Lung (tissue), 11 donors: ENCODE measurements at regions not wholly inside any gene's neighbourhood (a gene's known extent, or its start where the extent isn't known, plus 50 kb on each side); places are given as distances from the start of the nearest gene placed in this dataset.

ENCODE experiments used
- ATAC-seq: fragments of 200-7000 bp; cut with Tn5 transposase; one replicate; pipeline ENCODE4 v1.9.1; 2020; ENCODE audit warnings: moderate number of reproducible peaks; ENCODE audit not compliant: insufficient read depth, low FRiP score
- DNase-seq, 3 donors: peaks; one replicate each; pipeline ENCODE4 v3.0.0-alpha.2; 2013 to 2017
- H3K27ac ChIP-seq, 2 donors: one replicate each; pipeline ENCODE4 v1.5.1; 2013; ENCODE audit warnings: mild to moderate bottlenecking in 2 of 2, moderate library complexity in 2 of 2, control low read depth in 1 of 2, inconsistent platforms in 1 of 2, low read depth in 1 of 2, low read length in 1 of 2
- H3K27me3 ChIP-seq, 3 donors: one replicate each; pipeline ENCODE4 v1.5.1; 2013; ENCODE audit warnings: low read length in 2 of 3; ENCODE audit not compliant: control insufficient read depth in 3 of 3, insufficient read depth in 3 of 3
- H3K36me3 ChIP-seq, 4 donors: one replicate each; pipeline ENCODE4 v1.5.1; 2013; ENCODE audit warnings: low read length in 4 of 4, mild to moderate bottlenecking in 1 of 4, moderate library complexity in 1 of 4; ENCODE audit not compliant: control insufficient read depth in 4 of 4, insufficient read depth in 4 of 4
- H3K4me1 ChIP-seq, 5 donors: one replicate each; pipeline ENCODE4 v1.5.1; 2013; ENCODE audit warnings: low read length in 5 of 5, mild to moderate bottlenecking in 2 of 5, moderate library complexity in 1 of 5; ENCODE audit not compliant: control insufficient read depth in 5 of 5, insufficient read depth in 5 of 5
- H3K4me3 ChIP-seq: one replicate; pipeline ENCODE4 v1.5.1; 2013; ENCODE audit warnings: mild to moderate bottlenecking, control low read depth, moderate library complexity
- H3K9ac ChIP-seq, 2 donors: one replicate each; pipeline ENCODE4 v1.5.1; 2013; ENCODE audit warnings: low read length in 2 of 2, control low read depth in 1 of 2; ENCODE audit not compliant: insufficient read depth in 1 of 2
- H3K9me3 ChIP-seq, 4 donors: one replicate each; pipeline ENCODE4 v1.5.1; 2013; ENCODE audit warnings: low read length in 3 of 4, mild to moderate bottlenecking in 1 of 4, moderate library complexity in 1 of 4; ENCODE audit not compliant: control insufficient read depth in 4 of 4, insufficient read depth in 3 of 4
- WGBS, 2 donors: extraction: QIAGEN DNeasy Blood & Tissue Kit; methylation state at CpG; one replicate each; pipeline ENCODE4 v1.1.7; 2013; 5-methylcytosine and 5-hydroxymethylcytosine counted together
- TF ChIP-seq, protein P1 (sequence below): IDR thresholded peaks from 2 replicates; pipeline ENCODE4 v1.5.1; 2012; ENCODE audit warnings: mild to moderate bottlenecking; ENCODE audit errors: control extremely low read depth, extremely low read depth
- donor health status: control.
- donor health status: control.
- donor health status: Bipolar disorder and iron deficiency.
- donor health status: healthy.
- donor health status: DM: yes; HTN: yes; CAD: no.

DNA sequence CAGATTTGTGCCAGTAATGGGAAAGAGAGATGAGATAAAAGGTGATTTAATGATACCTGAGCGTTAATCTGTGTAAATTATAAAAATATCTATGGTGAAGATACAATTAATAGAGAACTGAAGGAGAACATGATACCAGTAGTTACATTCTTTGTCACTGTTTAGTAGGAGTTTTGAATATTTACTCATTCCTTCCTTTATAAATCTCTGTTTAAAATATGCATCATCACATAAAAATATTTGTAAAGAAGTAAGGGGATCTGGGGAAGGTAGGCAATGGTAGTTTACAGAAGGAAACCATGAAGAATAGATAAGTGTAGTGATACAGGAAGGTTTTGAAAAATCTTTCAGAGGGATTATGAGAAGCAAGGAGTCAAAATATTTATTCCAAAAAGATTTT is 190.6 kb upstream of the PCDH18 start:
- DNase-seq (no peak), ATAC-seq (no peak)
- Histone ChIP-seq H3K27ac (no peak overlapping the region), H3K36me3 (no peaks in the 10 kb centered on the region), H3K9me3 (peaks cover 0 to 2% (median under 1%) of the 10 kb centered on the region in 4 donors), H3K4me1 (no peaks in the 10 kb centered on the region), H3K4me3 (no peak overlapping the region), H3K9ac (no peak overlapping the region), H3K27me3 (no peaks in the 10 kb centered on the region)
- WGBS, 2 donors = 83 to 91% methylated on average over 1 of the region's 1 CpG
- TF ChIP-seq, protein P1, sequence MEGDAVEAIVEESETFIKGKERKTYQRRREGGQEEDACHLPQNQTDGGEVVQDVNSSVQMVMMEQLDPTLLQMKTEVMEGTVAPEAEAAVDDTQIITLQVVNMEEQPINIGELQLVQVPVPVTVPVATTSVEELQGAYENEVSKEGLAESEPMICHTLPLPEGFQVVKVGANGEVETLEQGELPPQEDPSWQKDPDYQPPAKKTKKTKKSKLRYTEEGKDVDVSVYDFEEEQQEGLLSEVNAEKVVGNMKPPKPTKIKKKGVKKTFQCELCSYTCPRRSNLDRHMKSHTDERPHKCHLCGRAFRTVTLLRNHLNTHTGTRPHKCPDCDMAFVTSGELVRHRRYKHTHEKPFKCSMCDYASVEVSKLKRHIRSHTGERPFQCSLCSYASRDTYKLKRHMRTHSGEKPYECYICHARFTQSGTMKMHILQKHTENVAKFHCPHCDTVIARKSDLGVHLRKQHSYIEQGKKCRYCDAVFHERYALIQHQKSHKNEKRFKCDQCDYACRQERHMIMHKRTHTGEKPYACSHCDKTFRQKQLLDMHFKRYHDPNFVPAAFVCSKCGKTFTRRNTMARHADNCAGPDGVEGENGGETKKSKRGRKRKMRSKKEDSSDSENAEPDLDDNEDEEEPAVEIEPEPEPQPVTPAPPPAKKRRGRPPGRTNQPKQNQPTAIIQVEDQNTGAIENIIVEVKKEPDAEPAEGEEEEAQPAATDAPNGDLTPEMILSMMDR = no peak

DNA sequence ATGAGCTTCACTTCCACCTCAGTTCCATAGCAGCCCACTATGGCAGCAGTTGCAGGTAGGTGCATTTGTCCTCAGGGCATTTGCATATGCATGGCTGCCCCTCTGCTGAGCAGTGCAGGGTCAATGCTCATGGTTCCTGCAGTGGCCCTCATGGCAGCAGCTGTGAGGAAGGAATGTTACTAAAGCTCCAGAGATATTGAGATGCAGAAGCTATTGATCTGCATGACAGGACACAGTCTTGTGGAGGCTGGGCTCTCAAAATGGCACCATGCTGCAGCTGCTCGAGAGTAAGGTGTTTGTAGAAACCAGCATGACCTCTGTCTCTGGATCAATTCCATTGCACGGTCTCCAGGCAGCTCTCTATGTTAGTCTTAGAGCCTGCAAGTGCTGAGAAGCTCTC is 179.2 kb upstream of the PCDH18 start:
- DNase-seq (no peak), ATAC-seq (no peak)
- Histone ChIP-seq H3K9me3 (peaks cover 0 to 2% (median 0%) of the 10 kb centered on the region in 4 donors), H3K27me3 (no peaks in the 10 kb centered on the region), H3K27ac (no peak overlapping the region), H3K36me3 (no peaks in the 10 kb centered on the region), H3K4me1 (peaks cover 0 to 14% (median 0%) of the 10 kb centered on the region in 5 donors), H3K4me3 (no peak overlapping the region), H3K9ac (no peak overlapping the region)
- 87 to 90% methylated on average over 2 of the region's 2 CpGs for WGBS, 2 donors
- TF ChIP-seq, protein P1 = no peak

DNA sequence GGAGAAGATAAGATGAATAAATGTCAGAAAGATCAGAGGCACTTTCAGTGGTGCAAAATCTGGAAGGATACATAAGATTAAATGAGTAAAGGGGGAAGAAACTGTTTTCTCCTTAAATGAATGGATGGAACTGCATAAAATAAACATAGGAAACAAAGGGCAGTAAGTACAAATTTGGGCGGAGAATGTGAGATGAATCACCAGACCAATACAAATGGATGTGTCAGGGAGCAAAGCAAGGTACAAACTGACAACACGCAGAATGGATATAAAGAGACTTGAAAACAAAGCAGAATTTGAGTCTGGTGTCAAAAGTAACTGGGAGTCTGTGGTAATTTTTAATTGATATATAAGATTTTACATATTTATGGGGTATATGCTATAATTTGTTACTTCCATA is 175.3 kb upstream of the PCDH18 start:
- H3K36me3 ChIP-seq = no peaks in the 10 kb centered on the region
- peaks cover 0 to 47% (median 0%) of the 10 kb centered on the region in 5 donors for H3K4me1 ChIP-seq
- DNase-seq (peak in 1 of 3 donors; percentile 32), ATAC-seq (no peak)
- 74 to 77% methylated on average over 2 of the region's 2 CpGs for WGBS, 2 donors
- TF ChIP-seq, protein P1 = no peak
- H3K9ac ChIP-seq = no peak overlapping the region
- H3K27ac ChIP-seq = no peak overlapping the region
- no peaks in the 10 kb centered on the region for H3K27me3 ChIP-seq
- peaks cover 0 to 2% (median 0%) of the 10 kb centered on the region in 4 donors for H3K9me3 ChIP-seq
- H3K4me3 ChIP-seq = no peak overlapping the region

DNA sequence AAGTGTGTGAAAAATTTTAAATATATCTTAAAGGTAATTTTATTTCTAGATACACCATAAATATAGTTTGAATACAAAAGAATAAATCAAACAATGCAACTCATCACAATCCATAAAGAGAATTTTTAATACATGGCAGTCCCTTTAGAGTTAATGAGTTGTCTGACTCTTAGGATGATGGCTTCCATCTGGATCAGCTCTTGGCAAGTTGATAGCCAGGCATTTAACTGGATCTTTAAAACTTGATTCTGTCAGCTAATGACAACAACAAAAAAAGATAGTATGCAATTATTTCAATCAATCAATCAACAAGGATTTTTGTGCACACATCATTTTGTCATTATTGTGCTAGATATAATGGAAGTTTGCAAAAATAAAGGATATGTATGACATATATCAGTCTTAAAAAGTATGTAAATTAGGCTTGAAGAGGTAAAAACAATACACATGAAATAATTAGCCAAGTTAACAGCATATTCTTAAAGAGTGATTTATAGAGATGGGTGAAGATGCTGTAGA is 174.9 kb upstream of the PCDH18 start:
- H3K27me3 ChIP-seq = no peaks in the 10 kb centered on the region
- DNase-seq (peak in 2 of 3 donors; percentile 79 to 87), ATAC-seq (no peak)
- no peak overlapping the region for H3K4me3 ChIP-seq
- TF ChIP-seq, protein P1 = no peak
- H3K9ac ChIP-seq = no peak overlapping the region
- no peak overlapping the region for H3K27ac ChIP-seq
- no peaks in the 10 kb centered on the region for H3K36me3 ChIP-seq
- peaks cover 0 to 2% (median 0%) of the 10 kb centered on the region in 4 donors for H3K9me3 ChIP-seq
- H3K4me1 ChIP-seq = peaks cover 0 to 52% (median 0%) of the 10 kb centered on the region in 5 donors
